Neural cell (in vitro differentiated cells): ENCODE measurements at regions not wholly inside any gene's neighbourhood (a gene's known extent, or its start where the extent isn't known, plus 50 kb on each side); places are given as distances from the start of the nearest gene placed in this dataset.

Experiments
- H2AFZ ChIP-seq: fragments of 200-600, 300-800 bp; sonication (generic), shearing (Covaris generic); 2 replicates; pipeline ENCODE4 v1.6.0; 2014; ENCODE audit warnings: low read depth, mild to moderate bottlenecking, antibody characterized with exemption, low read length, moderate library complexity
- H3F3A ChIP-seq: fragments of 200-600 bp; shearing (Covaris generic); 2 replicates; pipeline ENCODE4 v1.6.1; 2016; ENCODE audit warnings: mild to moderate bottlenecking, moderate library complexity, mixed read lengths, antibody characterized with exemption, low read length; ENCODE audit not compliant: insufficient read depth, poor library complexity, severe bottlenecking
- H3K27ac ChIP-seq: fragments of 200-600, 300-800 bp; sonication (generic), shearing (Covaris generic); 2 replicates; pipeline ENCODE4 v1.5.1; 2014; ENCODE audit warnings: mild to moderate bottlenecking, low read length, moderate library complexity
- H3K27me3 ChIP-seq: fragments of 300-800, 200-600 bp; sonication (generic), shearing (Covaris generic); 2 replicates; pipeline ENCODE4 v1.6.0; 2014; ENCODE audit warnings: mild to moderate bottlenecking, low read depth, low read length, moderate library complexity; ENCODE audit not compliant: insufficient read depth
- H3K36me3 ChIP-seq: fragments of 300-800, 200-600 bp; sonication (generic), shearing (Covaris generic); 2 replicates; pipeline ENCODE4 v1.5.1; 2014; ENCODE audit warnings: mild to moderate bottlenecking, antibody characterized with exemption, low read length, moderate library complexity; ENCODE audit not compliant: insufficient read depth
- H3K4me2 ChIP-seq: fragments of 300-800, 200-600 bp; sonication (generic), shearing (Covaris generic); 2 replicates; pipeline ENCODE4 v1.6.0; 2014; ENCODE audit warnings: mild to moderate bottlenecking, low read length
- H3K4me3 ChIP-seq: fragments of 300-800, 200-600 bp; sonication (generic), shearing (Covaris generic); 2 replicates; pipeline ENCODE4 v1.5.1; 2014; ENCODE audit warnings: mild to moderate bottlenecking, low read length, moderate library complexity
- H3K79me2 ChIP-seq: fragments of 200-600 bp; shearing (Covaris generic); replicated peaks from 2 replicates; pipeline ENCODE4 v1.6.0; 2014; ENCODE audit warnings: mild to moderate bottlenecking, low read length, moderate library complexity; ENCODE audit not compliant: insufficient read depth
- H3K9ac ChIP-seq: fragments of 300-800, 200-600 bp; sonication (generic), shearing (Covaris generic); 2 replicates; pipeline ENCODE4 v1.6.1; 2016; ENCODE audit warnings: mild to moderate bottlenecking, low read length, mixed read lengths
- H3K9me2 ChIP-seq: fragments of 200-600 bp; shearing (Covaris generic); 2 replicates; pipeline ENCODE4 v1.6.1; 2016; ENCODE audit warnings: mild to moderate bottlenecking, low read length, mixed read lengths; ENCODE audit not compliant: insufficient read depth
- H3K9me3 ChIP-seq: fragments of 200-600, 300-800 bp; sonication (generic), shearing (Covaris generic); 2 replicates; pipeline ENCODE4 v1.6.1; 2016; ENCODE audit warnings: mild to moderate bottlenecking, mixed run types, low read length, moderate library complexity, mixed read lengths
- H4K20me1 ChIP-seq: fragments of 200-600 bp; shearing (Covaris generic); 2 replicates; pipeline ENCODE4 v1.6.1; 2016; ENCODE audit warnings: mild to moderate bottlenecking, mixed run types; ENCODE audit not compliant: insufficient read depth
- EP300 ChIP-seq: fragments of 450-650 bp; conservative IDR thresholded peaks from 2 replicates; pipeline ENCODE4 v1.6.1; 2014; ENCODE audit warnings: antibody characterized with exemption, mild to moderate bottlenecking, moderate library complexity; ENCODE audit not compliant: poor library complexity, severe bottlenecking
- EZH2 ChIP-seq: fragments of 200-600, 300-800 bp; shearing (Covaris generic), sonication (generic); IDR thresholded peaks from 2 replicates; pipeline ENCODE4 v1.6.1; 2014; ENCODE audit warnings: antibody characterized with exemption, low read length, borderline replicate concordance, mild to moderate bottlenecking; ENCODE audit not compliant: insufficient read depth, poor library complexity, severe bottlenecking
- MXI1 ChIP-seq: fragments of 450-650 bp; conservative IDR thresholded peaks from 2 replicates; pipeline ENCODE4 v1.6.1; 2014; ENCODE audit warnings: antibody characterized with exemption, mild to moderate bottlenecking; ENCODE audit not compliant: poor library complexity, severe bottlenecking
- POLR2AphosphoS5 ChIP-seq: IDR thresholded peaks from 2 replicates; pipeline ENCODE4 v1.6.1; 2012
- RAD21 ChIP-seq: fragments of 450-650 bp; conservative IDR thresholded peaks from 2 replicates; pipeline ENCODE4 v1.6.1; 2014; ENCODE audit warnings: antibody characterized with exemption, mild to moderate bottlenecking, moderate library complexity
- SMC3 ChIP-seq: fragments of 450-650 bp; conservative IDR thresholded peaks from 2 replicates; pipeline ENCODE4 v1.6.1; 2014; ENCODE audit warnings: antibody characterized with exemption, mild to moderate bottlenecking, moderate library complexity; ENCODE audit not compliant: poor library complexity
- TAF1 ChIP-seq: IDR thresholded peaks from 2 replicates; pipeline ENCODE4 v1.6.1; 2012; ENCODE audit warnings: low read depth
- TF ChIP-seq, protein P1 (sequence below): fragments of 450-650 bp; IDR thresholded peaks from 2 replicates; pipeline ENCODE4 v1.5.1; 2014; ENCODE audit warnings: antibody characterized with exemption, mild to moderate bottlenecking, moderate library complexity; ENCODE audit not compliant: poor library complexity, severe bottlenecking
- TF ChIP-seq, protein P2 (sequence below): IDR thresholded peaks from 2 replicates; pipeline ENCODE4 v1.6.1; 2012; ENCODE audit warnings: borderline replicate concordance

DNA sequence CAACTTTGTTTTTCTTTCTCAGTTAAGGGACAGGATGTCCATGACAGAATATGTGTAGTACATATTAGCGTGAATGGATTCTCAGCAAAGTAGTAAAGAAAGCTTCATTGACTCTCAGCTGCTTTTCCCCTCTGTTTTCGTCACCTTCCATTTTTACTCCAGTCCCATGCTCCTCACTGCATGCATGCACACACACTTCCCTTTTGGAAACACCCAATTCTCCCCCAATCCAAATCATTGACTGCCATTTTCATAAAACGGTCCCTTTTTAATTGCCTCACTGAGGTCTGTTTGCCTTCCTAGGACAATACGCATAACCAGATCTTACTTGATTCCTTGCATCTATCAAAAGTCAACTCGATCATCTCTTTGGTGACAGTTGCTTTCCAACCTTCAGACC, 287.5 kb upstream of the PARD3B start:
- H3K4me2 ChIP-seq, result no peak overlapping the region
- H3K79me2 ChIP-seq, result no peaks in the 10 kb centered on the region
- H2AFZ ChIP-seq, result no peak overlapping the region
- H3K27ac ChIP-seq, result no peak overlapping the region
- H4K20me1 ChIP-seq, result no peaks in the 10 kb centered on the region
- H3K4me3 ChIP-seq, result no peak overlapping the region
- H3F3A ChIP-seq, result no peaks in the 10 kb centered on the region
- H3K36me3 ChIP-seq, result no peaks in the 10 kb centered on the region
- no peaks in the 10 kb centered on the region for H3K9me3 ChIP-seq
- TF ChIP-seq EP300 (no peak), MXI1 (no peak), SMC3 (no peak), TAF1 (no peak), RAD21 (no peak), POLR2AphosphoS5 (no peak), EZH2 (no peak)
- TF ChIP-seq, protein P1, sequence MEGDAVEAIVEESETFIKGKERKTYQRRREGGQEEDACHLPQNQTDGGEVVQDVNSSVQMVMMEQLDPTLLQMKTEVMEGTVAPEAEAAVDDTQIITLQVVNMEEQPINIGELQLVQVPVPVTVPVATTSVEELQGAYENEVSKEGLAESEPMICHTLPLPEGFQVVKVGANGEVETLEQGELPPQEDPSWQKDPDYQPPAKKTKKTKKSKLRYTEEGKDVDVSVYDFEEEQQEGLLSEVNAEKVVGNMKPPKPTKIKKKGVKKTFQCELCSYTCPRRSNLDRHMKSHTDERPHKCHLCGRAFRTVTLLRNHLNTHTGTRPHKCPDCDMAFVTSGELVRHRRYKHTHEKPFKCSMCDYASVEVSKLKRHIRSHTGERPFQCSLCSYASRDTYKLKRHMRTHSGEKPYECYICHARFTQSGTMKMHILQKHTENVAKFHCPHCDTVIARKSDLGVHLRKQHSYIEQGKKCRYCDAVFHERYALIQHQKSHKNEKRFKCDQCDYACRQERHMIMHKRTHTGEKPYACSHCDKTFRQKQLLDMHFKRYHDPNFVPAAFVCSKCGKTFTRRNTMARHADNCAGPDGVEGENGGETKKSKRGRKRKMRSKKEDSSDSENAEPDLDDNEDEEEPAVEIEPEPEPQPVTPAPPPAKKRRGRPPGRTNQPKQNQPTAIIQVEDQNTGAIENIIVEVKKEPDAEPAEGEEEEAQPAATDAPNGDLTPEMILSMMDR, result no peak
- TF ChIP-seq, protein P2, sequence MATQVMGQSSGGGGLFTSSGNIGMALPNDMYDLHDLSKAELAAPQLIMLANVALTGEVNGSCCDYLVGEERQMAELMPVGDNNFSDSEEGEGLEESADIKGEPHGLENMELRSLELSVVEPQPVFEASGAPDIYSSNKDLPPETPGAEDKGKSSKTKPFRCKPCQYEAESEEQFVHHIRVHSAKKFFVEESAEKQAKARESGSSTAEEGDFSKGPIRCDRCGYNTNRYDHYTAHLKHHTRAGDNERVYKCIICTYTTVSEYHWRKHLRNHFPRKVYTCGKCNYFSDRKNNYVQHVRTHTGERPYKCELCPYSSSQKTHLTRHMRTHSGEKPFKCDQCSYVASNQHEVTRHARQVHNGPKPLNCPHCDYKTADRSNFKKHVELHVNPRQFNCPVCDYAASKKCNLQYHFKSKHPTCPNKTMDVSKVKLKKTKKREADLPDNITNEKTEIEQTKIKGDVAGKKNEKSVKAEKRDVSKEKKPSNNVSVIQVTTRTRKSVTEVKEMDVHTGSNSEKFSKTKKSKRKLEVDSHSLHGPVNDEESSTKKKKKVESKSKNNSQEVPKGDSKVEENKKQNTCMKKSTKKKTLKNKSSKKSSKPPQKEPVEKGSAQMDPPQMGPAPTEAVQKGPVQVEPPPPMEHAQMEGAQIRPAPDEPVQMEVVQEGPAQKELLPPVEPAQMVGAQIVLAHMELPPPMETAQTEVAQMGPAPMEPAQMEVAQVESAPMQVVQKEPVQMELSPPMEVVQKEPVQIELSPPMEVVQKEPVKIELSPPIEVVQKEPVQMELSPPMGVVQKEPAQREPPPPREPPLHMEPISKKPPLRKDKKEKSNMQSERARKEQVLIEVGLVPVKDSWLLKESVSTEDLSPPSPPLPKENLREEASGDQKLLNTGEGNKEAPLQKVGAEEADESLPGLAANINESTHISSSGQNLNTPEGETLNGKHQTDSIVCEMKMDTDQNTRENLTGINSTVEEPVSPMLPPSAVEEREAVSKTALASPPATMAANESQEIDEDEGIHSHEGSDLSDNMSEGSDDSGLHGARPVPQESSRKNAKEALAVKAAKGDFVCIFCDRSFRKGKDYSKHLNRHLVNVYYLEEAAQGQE, result no peak
- H3K27me3 ChIP-seq, result no peaks in the 10 kb centered on the region
- H3K9ac ChIP-seq, result no peak overlapping the region
- no peaks in the 10 kb centered on the region for H3K9me2 ChIP-seq

DNA sequence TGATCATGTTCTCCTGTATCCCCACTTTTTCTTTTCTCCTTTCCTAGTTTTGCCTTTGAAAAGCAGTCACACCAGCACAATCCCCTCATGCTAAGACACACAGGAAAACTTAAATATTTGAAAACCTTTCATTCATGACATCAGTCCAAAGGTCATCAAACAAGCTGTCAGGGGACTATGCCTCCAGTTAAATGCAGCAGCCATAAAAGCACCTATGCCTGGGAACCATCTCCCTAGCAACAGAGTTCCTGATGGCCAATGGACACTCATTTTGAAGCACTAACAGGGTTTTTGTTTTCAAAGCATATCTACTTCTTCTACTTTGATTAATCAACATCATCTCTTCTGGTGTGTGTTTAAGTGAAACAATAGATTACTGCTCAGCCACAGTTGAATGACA, 286.4 kb upstream of the PARD3B start:
- no peaks in the 10 kb centered on the region for H3K9me3 ChIP-seq
- H4K20me1 ChIP-seq, result no peaks in the 10 kb centered on the region
- H3K9me2 ChIP-seq, result no peaks in the 10 kb centered on the region
- H3K4me3 ChIP-seq, result no peak overlapping the region
- no peak overlapping the region for H3K27ac ChIP-seq
- H2AFZ ChIP-seq, result no peak overlapping the region
- H3F3A ChIP-seq, result no peaks in the 10 kb centered on the region
- H3K79me2 ChIP-seq, result no peaks in the 10 kb centered on the region
- H3K4me2 ChIP-seq, result no peak overlapping the region
- H3K27me3 ChIP-seq, result no peaks in the 10 kb centered on the region
- TF ChIP-seq, protein P1, result no peak
- no peak for TF ChIP-seq EZH2
- H3K36me3 ChIP-seq, result no peaks in the 10 kb centered on the region
- H3K9ac ChIP-seq, result no peak overlapping the region
